Omental fat pad (tissue), 3 donors: ENCODE measurements at regions not wholly inside any gene's neighbourhood (a gene's known extent, or its start where the extent isn't known, plus 50 kb on each side); places are given as distances from the start of the nearest gene placed in this dataset.

ENCODE experiments used
- ATAC-seq: fragments of 150-250 bp; one replicate; pipeline ENCODE4 v1.9.1; 2016; ENCODE audit warnings: mild to moderate bottlenecking, moderate library complexity; ENCODE audit not compliant: low FRiP score
- DNase-seq: peaks from one replicate; pipeline ENCODE4 v3.0.0-alpha.2; 2019; ENCODE audit warnings: low spot score
- TF ChIP-seq, protein P1 (sequence below), 3 donors: fragments of 450-650 bp; IDR thresholded peaks; one replicate each; pipeline ENCODE4 v1.5.1; 2016 to 2017; ENCODE audit warnings: antibody characterized with exemption in 3 of 3, mild to moderate bottlenecking in 3 of 3, moderate library complexity in 2 of 3

DNA sequence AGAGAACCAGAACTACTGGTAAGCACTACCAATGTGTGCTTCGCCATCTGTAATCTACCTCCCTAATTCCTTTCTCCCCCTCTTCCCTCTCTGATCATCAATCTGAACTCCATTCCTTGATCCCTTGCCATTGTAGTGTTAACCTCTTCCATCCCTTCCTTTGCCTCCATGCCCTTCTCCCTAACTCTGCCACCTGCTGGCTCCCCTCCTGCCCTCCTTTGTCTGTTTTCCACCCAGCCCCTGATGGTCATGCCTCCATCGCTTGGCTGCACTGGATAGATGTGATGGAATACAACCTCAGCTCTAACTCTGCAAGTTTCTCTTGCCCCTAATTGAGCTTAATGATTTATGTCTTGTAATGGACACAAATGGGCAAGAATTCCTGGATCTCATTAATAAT, 108.2 kb upstream of the ASIC2 start:
- TF ChIP-seq, protein P1, sequence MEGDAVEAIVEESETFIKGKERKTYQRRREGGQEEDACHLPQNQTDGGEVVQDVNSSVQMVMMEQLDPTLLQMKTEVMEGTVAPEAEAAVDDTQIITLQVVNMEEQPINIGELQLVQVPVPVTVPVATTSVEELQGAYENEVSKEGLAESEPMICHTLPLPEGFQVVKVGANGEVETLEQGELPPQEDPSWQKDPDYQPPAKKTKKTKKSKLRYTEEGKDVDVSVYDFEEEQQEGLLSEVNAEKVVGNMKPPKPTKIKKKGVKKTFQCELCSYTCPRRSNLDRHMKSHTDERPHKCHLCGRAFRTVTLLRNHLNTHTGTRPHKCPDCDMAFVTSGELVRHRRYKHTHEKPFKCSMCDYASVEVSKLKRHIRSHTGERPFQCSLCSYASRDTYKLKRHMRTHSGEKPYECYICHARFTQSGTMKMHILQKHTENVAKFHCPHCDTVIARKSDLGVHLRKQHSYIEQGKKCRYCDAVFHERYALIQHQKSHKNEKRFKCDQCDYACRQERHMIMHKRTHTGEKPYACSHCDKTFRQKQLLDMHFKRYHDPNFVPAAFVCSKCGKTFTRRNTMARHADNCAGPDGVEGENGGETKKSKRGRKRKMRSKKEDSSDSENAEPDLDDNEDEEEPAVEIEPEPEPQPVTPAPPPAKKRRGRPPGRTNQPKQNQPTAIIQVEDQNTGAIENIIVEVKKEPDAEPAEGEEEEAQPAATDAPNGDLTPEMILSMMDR (IDR thresholded peaks at IDR 0.05) = no peak
- ATAC-seq = no peak
- no peak for DNase-seq

DNA sequence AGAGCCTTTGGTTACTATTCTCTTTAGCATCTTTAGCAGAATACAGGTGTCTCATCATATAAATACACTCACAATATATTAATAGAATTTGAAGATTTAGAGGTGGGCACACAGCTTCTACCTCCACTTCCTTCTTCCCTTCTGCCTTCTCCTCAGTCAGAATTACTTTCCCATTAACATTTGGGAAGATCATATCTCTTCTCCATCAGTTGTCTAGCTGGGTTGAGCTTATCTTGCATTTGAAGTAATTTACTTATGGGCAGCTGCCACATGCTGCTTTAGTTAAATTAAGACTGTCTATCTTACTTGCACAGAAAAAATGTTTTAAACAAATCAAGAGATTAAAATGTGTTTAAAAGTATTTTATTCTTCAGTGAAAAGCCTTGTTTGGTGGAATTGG, 110.1 kb upstream of the ASIC2 start:
- ATAC-seq (no peak), DNase-seq (no peak)
- TF ChIP-seq, protein P1 (IDR thresholded peaks at IDR 0.05) = no peak

DNA sequence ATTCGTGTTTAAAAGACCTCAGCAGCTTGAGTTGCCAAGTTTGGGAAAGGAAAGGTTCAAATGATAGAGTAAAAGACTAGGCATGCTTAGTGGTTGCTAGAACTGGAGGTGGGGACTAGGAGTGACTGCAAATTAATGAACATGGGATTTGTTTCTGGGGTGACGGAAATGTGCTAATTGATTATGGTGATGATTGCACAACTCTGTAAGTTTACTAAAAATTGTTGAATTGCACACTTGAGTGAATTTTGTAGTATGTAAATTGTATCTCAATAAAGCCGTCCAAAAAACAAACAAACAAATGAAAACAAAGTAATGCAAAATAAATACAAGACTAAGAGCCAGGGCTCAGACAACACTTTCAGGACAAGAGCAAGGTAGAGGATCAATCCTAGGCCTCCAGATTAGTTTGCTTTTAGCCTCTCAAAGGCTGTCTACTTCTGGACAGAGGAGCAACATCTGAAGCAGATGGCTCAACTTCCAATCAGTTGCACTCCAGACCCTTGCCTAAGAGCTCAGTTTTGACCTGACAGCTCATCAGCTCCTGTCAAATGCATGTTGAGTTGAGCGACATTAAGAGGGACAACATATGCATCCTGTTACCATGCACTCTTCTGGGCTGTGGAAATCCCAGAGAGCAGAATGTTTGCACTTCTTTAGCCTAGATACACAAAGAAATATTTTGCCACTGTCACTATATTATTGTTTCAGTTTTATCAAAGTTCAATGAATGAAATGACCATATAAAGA, 111.2 kb upstream of the ASIC2 start:
- ATAC-seq (no peak), DNase-seq (no peak)
- TF ChIP-seq, protein P1 (IDR thresholded peaks at IDR 0.05) = no peak

GRCh38 chr17:33416131-33416530, 123.0 kb upstream of the ASIC2 start:
- no peak for DNase-seq
- no peak for ATAC-seq
- TF ChIP-seq, protein P1 (IDR thresholded peaks at IDR 0.05) = no peak

DNA sequence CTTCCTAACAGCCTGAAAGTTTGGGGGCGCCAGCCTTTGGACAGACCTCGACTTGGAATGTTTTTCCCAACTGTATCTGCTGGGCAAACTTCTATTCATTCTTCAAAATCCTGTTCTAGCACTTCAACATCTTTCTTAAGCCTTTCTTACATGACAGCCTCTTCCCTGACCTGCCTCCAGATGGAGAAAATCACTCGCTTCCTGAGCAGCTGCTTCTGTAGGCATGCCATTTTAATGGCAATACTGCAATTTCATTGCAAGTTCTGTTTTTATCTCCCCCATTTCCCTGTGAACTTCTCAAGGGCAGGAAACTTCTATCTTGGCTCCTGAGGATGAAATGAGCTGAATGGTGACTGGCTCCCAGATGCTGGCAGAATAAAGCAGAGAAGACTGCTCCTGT, 128.8 kb upstream of the ASIC2 start:
- TF ChIP-seq, protein P1 (IDR thresholded peaks at IDR 0.05) = no peak
- ATAC-seq (no peak), DNase-seq (no peak)

GRCh38 chr17:33433581-33433980, 140.5 kb upstream of the ASIC2 start:
- no peak for DNase-seq
- TF ChIP-seq, protein P1 (IDR thresholded peaks at IDR 0.05) = no peak
- ATAC-seq = no peak

DNA sequence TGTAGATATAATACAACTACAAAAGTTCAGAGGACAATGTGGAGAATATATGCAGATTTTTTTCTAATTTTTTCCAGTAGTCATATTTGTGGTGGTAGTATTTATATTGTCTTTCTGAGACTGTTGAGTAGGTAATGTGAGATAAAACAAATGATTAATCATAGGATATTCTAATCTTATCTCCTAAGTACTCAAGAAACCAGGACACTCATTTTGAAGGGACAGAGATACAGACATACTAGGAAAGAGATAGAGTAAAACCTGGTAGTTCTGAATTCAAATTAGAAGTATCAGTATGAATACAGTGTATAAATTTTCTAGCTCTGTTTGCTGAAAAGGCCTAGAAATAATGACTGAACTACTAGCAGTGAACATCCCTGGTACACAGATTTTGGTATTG, 141.7 kb upstream of the ASIC2 start:
- DNase-seq = no peak
- no peak for ATAC-seq
- TF ChIP-seq, protein P1 (IDR thresholded peaks at IDR 0.05) = no peak
